ENCODE measurements at regions not wholly inside any gene's neighbourhood (a gene's known extent, or its start where the extent isn't known, plus 50 kb on each side); places are given as distances from the start of the nearest gene placed in this dataset.

- no peak for DNase-seq (ENCODE audit: low read depth in 1 of 2, low spot score in 1 of 2)
Measured at GRCh38 chr7:131238347-131238931, 89.2 kb upstream of the MKLN1 start.

DNA sequence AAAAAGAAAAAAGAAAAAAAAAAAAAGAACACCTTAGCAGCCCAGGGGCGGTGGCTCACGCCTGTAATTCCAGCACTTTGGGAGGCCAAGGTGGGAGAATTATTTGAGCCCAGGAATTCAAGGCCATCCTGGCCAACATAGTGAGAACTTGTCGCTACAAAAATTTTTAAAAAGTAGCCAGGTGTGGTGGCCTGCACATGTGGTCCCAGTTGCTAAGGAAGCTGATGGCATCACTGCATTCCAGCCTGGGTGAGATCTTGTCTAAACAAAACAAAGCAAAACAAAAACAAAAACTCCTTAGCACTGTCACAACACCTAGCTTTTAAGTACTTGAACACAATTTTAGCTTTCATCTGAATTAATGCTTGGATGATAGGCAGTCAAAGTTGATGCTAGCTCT, 86.3 kb upstream of the MKLN1 start:
- no peak for DNase-seq (ENCODE audit: low read depth in 1 of 2, low spot score in 1 of 2)

DNA sequence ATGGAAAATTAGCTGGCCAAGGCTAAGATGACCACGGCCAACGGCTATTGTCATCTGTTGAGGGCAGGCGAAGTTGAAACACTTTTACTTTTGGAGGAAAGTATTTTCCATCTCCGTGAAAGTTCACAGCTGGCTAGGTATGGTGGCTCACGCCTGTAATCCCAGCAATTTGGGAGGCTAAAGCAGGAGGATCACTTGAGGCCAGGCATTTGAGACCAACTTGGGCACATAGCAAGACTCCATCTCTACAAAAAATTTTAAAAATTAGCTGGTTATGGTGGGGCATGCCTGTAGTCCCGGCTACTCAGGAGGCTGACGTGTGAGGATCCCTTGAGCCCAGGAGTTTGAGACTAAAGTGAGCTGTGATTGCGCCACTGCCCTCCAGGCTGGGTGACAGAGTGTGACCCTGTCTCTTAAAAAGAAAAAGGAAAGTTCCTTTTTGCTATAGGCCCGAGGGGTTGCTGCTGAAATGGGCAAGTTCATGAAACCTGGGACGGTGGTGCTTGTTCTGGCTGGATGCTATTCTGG, 85.5 kb upstream of the MKLN1 start:
- no peak for DNase-seq (ENCODE audit: low read depth in 1 of 2, low spot score in 1 of 2)

DNA sequence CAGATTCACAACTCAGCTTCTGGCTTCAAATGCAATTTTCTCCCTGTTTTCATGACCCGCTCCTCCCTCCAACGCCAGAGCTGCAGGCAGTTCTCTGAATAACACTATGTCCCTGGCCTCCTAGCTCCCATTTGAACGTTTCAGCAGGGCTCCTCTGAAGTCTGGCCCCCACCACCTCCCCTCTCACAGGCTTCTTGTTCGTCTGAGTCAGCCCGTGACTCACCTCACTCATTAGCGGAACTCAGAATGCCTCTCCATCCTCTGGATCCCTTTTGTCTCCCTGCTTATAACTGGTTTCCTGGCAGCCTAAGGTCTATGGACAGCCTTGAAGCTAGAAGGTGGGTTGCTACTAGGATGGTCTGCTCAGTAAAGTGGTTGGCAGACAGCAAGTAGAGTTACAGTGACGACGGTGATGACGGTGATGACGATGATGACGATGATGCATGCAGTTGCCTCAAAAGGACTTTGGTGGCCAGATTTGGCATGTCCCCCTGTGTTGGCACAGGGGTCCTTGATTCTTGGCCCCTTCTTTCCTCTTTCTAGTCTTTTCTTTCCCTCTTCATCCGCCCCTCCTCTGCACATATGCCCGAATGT, 83.3 kb upstream of the MKLN1 start:
- DNase-seq (ENCODE audit: low read depth in 1 of 2, low spot score in 1 of 2): no peak

GRCh38 chr7:131249003-131249402, 78.7 kb upstream of the MKLN1 start:
- DNase-seq (ENCODE audit: low read depth in 1 of 2, low spot score in 1 of 2): no peak

DNA sequence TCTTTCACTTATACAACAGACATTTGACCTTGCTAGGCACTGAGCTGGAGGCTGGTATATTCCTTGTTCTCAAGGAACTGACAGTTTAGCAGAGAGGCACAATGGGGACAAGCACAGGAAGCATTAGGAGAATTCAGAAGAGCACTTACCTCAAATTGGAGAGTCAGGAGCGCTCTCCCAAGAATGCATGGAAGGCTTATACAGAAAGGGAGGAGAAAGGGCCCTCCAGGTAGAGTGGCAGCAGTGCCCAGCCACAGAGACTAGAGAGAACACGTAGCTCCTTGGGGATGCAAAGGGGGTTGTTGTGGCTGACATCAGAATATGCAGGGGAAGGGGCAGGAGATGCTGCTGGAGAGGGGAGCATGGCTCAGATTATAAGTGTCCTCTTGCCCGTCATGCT, 78.2 kb upstream of the MKLN1 start:
- DNase-seq (ENCODE audit: low read depth in 1 of 2, low spot score in 1 of 2): no peak

- no peak for DNase-seq (ENCODE audit: low read depth in 1 of 2, low spot score in 1 of 2)
Measured at GRCh38 chr7:131250331-131250730, 77.3 kb upstream of the MKLN1 start.

DNA sequence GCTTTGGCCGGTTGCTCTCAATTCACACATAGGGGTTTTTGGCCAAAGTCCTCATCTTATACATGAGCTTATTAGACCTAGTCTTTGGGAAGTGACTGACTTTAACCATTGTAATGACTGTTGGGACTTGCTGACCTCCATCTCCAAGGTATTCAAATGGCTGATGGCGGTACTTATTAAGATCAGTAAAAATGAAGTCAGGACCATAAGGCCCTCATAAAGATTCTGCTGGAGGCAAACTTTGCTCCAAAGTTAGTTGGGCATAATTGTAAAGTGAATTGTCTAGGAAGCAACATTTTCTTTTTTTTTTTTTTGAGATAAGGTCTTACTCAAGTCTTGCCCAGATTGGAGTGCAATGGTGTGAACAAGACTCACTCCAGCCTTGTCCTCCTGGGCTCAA, 76.3 kb upstream of the MKLN1 start:
- no peak for DNase-seq (ENCODE audit: low read depth in 1 of 2, low spot score in 1 of 2)

DNA sequence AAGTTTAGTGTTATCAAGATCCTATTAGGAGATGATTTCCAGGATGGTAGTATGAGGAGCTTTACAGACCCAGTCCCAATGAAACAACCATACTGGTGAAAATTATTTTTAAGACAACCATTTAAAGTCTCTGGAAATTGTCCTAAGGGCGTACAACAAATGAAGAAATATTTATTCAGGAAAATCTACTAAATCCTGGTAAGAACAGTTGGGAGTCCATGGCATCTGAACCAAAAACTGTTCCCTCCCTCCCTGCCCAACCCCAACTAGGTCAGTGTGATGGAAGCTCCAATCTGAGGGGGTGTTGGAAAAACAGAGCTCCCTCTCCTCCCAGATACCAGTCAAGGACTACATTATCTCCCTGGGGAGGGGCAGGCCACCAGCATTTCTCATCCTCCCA, 74.7 kb upstream of the MKLN1 start:
- no peak for DNase-seq (ENCODE audit: low read depth in 1 of 2, low spot score in 1 of 2)

DNA sequence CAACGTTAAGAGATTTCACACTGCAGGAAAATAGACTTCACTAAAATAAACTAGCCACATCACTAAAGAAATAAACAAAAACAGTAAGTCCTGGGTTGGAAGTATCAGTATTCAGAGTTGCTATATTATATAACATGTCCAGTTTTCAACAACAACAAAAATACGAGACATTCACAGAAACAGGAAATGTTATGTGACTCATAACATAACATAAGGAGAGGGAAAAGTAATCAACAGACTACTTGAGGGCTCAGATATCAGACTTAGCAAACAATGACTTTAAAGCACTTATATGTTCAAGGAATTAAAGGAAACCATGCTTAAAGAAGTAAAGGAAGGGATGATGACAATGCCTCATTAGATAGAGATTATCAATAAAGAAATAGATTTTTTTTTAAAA, 73.5 kb upstream of the MKLN1 start:
- no peak for DNase-seq (ENCODE audit: low read depth in 1 of 2, low spot score in 1 of 2)

GRCh38 chr7:131255242-131255641, 72.4 kb upstream of the MKLN1 start:
- DNase-seq (ENCODE audit: low read depth in 1 of 2, low spot score in 1 of 2): no peak

- DNase-seq (ENCODE audit: low read depth in 1 of 2, low spot score in 1 of 2): no peak
Measured at GRCh38 chr7:131261476-131261994, 66.1 kb upstream of the MKLN1 start.

- no peak for DNase-seq (ENCODE audit: low read depth in 1 of 2, low spot score in 1 of 2)
Measured at GRCh38 chr7:131265227-131265626, 62.4 kb upstream of the MKLN1 start.

GRCh38 chr7:131267631-131268030, 60.0 kb upstream of the MKLN1 start:
- DNase-seq (ENCODE audit: low read depth in 1 of 2, low spot score in 1 of 2): no peak

DNA sequence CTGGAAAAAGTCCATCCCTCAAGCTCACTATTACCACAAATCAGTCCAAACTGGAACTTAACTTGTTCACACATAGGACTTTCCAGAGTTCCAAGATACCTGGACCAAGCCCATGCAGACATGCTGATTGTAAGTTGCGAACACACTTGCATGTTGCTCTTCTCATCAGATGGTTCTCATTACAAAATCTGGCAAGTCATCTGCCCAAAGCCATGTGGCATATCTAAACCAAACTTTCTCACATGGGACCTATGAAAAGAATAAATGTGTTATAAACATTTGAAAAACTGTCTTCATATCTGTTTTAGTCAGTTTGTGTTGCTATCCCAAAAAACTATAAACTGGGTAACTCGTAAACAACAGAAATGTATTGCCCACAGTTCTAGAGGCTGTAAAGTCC, 58.8 kb upstream of the MKLN1 start:
- no peak for DNase-seq (ENCODE audit: low read depth in 1 of 2, low spot score in 1 of 2)

GRCh38 chr7:131272086-131272485, 55.6 kb upstream of the MKLN1 start:
- no peak for DNase-seq (ENCODE audit: low read depth in 1 of 2, low spot score in 1 of 2)

DNA sequence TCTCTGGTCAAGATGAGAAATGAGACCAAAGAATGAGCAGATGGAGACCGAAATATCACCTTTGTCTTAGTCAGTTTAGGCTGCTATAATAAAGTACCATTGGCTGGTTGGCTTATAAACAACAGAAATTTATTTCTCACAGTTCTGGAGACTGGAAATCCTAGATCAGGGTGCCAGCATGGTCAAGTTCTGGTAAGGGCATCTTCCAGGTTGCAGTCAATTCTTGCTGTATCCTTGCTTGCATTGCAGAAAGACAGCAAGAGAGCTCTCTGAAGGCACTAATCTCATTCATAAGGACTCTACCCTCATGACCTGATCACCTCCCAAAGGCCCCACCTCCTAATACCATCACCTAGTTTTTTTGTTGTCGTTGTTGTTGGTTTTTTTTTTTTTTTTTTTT, 52.7 kb upstream of the MKLN1 start:
- no peak for DNase-seq (ENCODE audit: low read depth in 1 of 2, low spot score in 1 of 2)

DNA sequence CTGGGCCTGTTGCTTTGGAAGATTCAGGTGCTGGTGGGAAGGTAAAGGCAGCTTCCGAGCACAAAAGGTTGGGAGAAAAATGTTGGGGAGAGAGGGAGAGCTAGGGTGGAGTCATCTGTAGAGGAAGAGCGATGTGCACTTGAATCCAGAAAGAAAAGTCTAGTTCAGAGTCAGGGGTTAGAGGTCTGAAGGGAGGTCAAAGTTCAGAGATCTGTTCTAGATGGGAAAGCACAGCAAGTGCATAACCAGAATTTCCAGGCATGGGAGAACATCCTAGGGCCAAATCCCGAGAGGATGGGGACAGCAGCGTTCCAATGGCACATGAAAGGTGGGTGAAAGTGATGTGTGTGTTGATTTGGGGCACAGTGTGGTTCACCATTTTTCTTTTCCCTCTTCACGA, 51.5 kb upstream of the MKLN1 start:
- DNase-seq (ENCODE audit: low read depth in 1 of 2, low spot score in 1 of 2): no peak

DNA sequence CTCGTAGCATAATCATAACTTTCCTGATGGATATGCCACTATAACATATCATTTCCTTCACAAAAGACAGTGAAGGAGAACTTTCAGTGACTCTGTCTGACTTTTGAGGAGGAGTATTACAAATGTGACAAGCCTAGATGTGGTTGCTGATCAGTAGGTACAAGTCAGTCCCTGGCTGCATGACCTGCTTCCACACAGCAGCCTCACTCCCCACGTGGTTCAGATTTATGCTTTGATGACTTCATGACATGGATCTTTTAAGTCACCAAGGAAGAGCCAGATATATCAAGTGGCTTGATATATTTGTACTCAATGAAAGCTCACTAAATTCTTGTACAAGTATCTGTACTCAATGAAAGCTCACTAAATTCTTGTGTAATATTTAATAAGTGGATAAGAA, 50.9 kb upstream of the MKLN1 start:
- no peak for DNase-seq (ENCODE audit: low read depth in 1 of 2, low spot score in 1 of 2)

Measured in activated CD4-positive, alpha-beta T cell treated with anti-CD3 and anti-CD28 coated beads, Interleukin-2, amount 50 U/mL, for 24 hours (primary cell).